ENCODE measurements at regions not wholly inside any gene's neighbourhood (a gene's known extent, or its start where the extent isn't known, plus 50 kb on each side); places are given as distances from the start of the nearest gene placed in this dataset.

- H3K4me1 ChIP-seq (ENCODE audit: control insufficient read depth, insufficient read depth, low read length) = no peaks in the 10 kb centered on the region
- H3K27ac ChIP-seq (ENCODE audit: low read depth, low read length) = no peak overlapping the region
- H3K27me3 ChIP-seq (ENCODE audit: control insufficient read depth, insufficient read depth, low read length) = no peaks in the 10 kb centered on the region
- WGBS (ENCODE audit: insufficient coverage) = no CpG with 5 or more reads among the region's 2 CpGs
- no peaks in the 10 kb centered on the region for H3K9me3 ChIP-seq (ENCODE audit: control insufficient read depth, insufficient read depth, low read length)
- H3K36me3 ChIP-seq (ENCODE audit: control insufficient read depth, insufficient read depth, low read length) = no peaks in the 10 kb centered on the region
- peak in 1 of 6 donors; percentile 49 for DNase-seq (ENCODE audit: low read depth in 4 of 6, low spot score in 6 of 6)
- H3K4me3 ChIP-seq (ENCODE audit: low read depth, low read length) = no peak overlapping the region
Measured at GRCh38 chr18:40367576-40367975, 1587.5 kb upstream of the PIK3C3 start.

DNA sequence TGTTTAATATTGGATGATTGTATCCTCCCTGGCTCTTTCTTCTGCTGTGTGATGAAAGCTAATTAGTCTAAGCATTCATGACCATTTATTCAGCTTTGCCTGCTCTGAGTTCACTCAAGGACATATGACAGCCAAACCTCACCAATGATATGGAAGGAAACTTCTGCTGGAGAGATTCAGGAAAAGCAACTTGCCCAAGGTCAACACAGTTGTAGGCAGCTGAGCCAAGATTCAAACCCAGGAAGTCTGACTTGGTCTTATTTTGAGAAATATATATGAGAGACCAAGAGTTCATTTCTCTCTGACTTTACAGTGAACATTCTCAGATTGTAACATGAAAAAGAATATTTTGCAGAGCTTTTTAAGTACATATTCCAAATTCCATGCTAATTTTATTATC is 1588.5 kb upstream of the PIK3C3 start:
- no peaks in the 10 kb centered on the region for H3K4me1 ChIP-seq (ENCODE audit: control insufficient read depth, insufficient read depth, low read length)
- H3K27me3 ChIP-seq (ENCODE audit: control insufficient read depth, insufficient read depth, low read length) = no peaks in the 10 kb centered on the region
- no peak overlapping the region for H3K27ac ChIP-seq (ENCODE audit: low read depth, low read length)
- no peak for DNase-seq (ENCODE audit: low read depth in 4 of 6, low spot score in 6 of 6)
- no peaks in the 10 kb centered on the region for H3K36me3 ChIP-seq (ENCODE audit: control insufficient read depth, insufficient read depth, low read length)
- no peak overlapping the region for H3K4me3 ChIP-seq (ENCODE audit: low read depth, low read length)
- no peaks in the 10 kb centered on the region for H3K9me3 ChIP-seq (ENCODE audit: control insufficient read depth, insufficient read depth, low read length)

GRCh38 chr18:40365526-40365925 is 1589.5 kb upstream of the PIK3C3 start:
- no peaks in the 10 kb centered on the region for H3K27me3 ChIP-seq (ENCODE audit: control insufficient read depth, insufficient read depth, low read length)
- peak in 1 of 6 donors; percentile 21 for DNase-seq (ENCODE audit: low read depth in 4 of 6, low spot score in 6 of 6)
- 92% methylated on average over 2 of the region's 5 CpGs for WGBS (ENCODE audit: insufficient coverage)
- H3K4me3 ChIP-seq (ENCODE audit: low read depth, low read length) = no peak overlapping the region
- H3K36me3 ChIP-seq (ENCODE audit: control insufficient read depth, insufficient read depth, low read length) = no peaks in the 10 kb centered on the region
- no peaks in the 10 kb centered on the region for H3K9me3 ChIP-seq (ENCODE audit: control insufficient read depth, insufficient read depth, low read length)
- H3K27ac ChIP-seq (ENCODE audit: low read depth, low read length) = no peak overlapping the region
- H3K4me1 ChIP-seq (ENCODE audit: control insufficient read depth, insufficient read depth, low read length) = no peaks in the 10 kb centered on the region

- 71% methylated on average over 1 of the region's 2 CpGs for WGBS (ENCODE audit: insufficient coverage)
- Histone ChIP-seq H3K36me3 (ENCODE audit: control insufficient read depth, insufficient read depth, low read length) (no peaks in the 10 kb centered on the region), H3K9me3 (ENCODE audit: control insufficient read depth, insufficient read depth, low read length) (no peaks in the 10 kb centered on the region), H3K4me1 (ENCODE audit: control insufficient read depth, insufficient read depth, low read length) (no peaks in the 10 kb centered on the region), H3K4me3 (ENCODE audit: low read depth, low read length) (no peak overlapping the region), H3K27ac (ENCODE audit: low read depth, low read length) (no peak overlapping the region), H3K27me3 (ENCODE audit: control insufficient read depth, insufficient read depth, low read length) (no peaks in the 10 kb centered on the region)
- peak in 2 of 6 donors; percentile 11 to 21 for DNase-seq (ENCODE audit: low read depth in 4 of 6, low spot score in 6 of 6)
Measured at GRCh38 chr18:40360558-40360957, 1594.5 kb upstream of the PIK3C3 start.

DNA sequence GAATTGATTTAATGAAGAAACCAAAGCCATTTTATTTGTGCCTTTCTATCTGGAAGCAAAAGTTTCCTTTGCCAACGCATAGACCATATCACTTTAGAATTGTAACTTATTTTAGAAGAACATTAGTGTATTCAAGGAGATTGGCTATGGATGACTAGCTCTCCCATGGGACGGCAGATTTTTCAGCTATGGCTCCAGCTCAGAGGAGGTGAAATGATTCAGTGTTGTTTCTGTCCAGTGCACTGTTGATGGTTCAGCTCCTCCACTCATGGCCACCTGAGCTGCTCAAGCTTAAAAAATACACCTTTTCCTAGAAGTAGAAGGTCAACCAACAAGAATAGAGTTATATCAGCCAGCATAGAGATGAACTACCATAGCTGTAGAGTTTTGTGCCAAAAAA is 1597.5 kb upstream of the PIK3C3 start:
- H3K4me3 ChIP-seq (ENCODE audit: low read depth, low read length) = no peak overlapping the region
- H3K4me1 ChIP-seq (ENCODE audit: control insufficient read depth, insufficient read depth, low read length) = no peaks in the 10 kb centered on the region
- no peaks in the 10 kb centered on the region for H3K9me3 ChIP-seq (ENCODE audit: control insufficient read depth, insufficient read depth, low read length)
- no peaks in the 10 kb centered on the region for H3K36me3 ChIP-seq (ENCODE audit: control insufficient read depth, insufficient read depth, low read length)
- no peak for DNase-seq (ENCODE audit: low read depth in 4 of 6, low spot score in 6 of 6)
- no peaks in the 10 kb centered on the region for H3K27me3 ChIP-seq (ENCODE audit: control insufficient read depth, insufficient read depth, low read length)
- H3K27ac ChIP-seq (ENCODE audit: low read depth, low read length) = no peak overlapping the region
- no CpG with 5 or more reads among the region's 2 CpGs for WGBS (ENCODE audit: insufficient coverage)

DNA sequence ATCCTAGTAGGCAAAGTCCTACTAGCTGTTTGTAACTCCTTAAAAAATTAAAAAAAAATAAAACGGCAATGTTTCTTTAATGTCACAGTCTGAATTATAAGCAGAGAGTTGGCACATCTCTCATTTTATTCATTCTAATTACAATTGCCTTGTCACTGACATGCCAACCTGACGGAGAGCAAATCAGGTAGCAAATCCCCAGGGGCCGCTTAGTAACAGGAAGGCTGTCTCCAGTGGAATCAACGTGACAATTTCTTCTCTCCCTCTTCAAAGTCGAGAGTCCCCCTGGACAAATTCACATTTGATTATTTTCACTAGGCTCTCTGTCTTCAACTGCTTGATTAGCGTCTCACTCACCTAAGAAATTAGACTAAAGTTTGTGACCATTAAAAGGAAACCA is 1598.9 kb upstream of the PIK3C3 start:
- 70% methylated on average over 5 of the region's 6 CpGs for whole genome bisulfite sequencing (ENCODE audit: insufficient coverage)
- no peaks in the 10 kb centered on the region for H3K36me3 ChIP-seq (ENCODE audit: control insufficient read depth, insufficient read depth, low read length)
- DNase-seq (ENCODE audit: low read depth in 4 of 6, low spot score in 6 of 6) = peak in 2 of 6 donors; percentile 12 to 77
- H3K4me3 ChIP-seq (ENCODE audit: low read depth, low read length) = no peak overlapping the region
- no peaks in the 10 kb centered on the region for H3K4me1 ChIP-seq (ENCODE audit: control insufficient read depth, insufficient read depth, low read length)
- no peak overlapping the region for H3K27ac ChIP-seq (ENCODE audit: low read depth, low read length)
- no peaks in the 10 kb centered on the region for H3K27me3 ChIP-seq (ENCODE audit: control insufficient read depth, insufficient read depth, low read length)
- no peaks in the 10 kb centered on the region for H3K9me3 ChIP-seq (ENCODE audit: control insufficient read depth, insufficient read depth, low read length)

GRCh38 chr18:40355726-40356125 is 1599.3 kb upstream of the PIK3C3 start:
- Histone ChIP-seq H3K9me3 (ENCODE audit: control insufficient read depth, insufficient read depth, low read length) (no peaks in the 10 kb centered on the region), H3K4me3 (ENCODE audit: low read depth, low read length) (no peak overlapping the region), H3K36me3 (ENCODE audit: control insufficient read depth, insufficient read depth, low read length) (no peaks in the 10 kb centered on the region), H3K4me1 (ENCODE audit: control insufficient read depth, insufficient read depth, low read length) (no peaks in the 10 kb centered on the region), H3K27ac (ENCODE audit: low read depth, low read length) (no peak overlapping the region), H3K27me3 (ENCODE audit: control insufficient read depth, insufficient read depth, low read length) (no peaks in the 10 kb centered on the region)
- 100% methylated on average over 1 of the region's 1 CpG for WGBS (ENCODE audit: insufficient coverage)
- DNase-seq (ENCODE audit: low read depth in 4 of 6, low spot score in 6 of 6) = peak in 1 of 6 donors; percentile 34

- no peak for DNase-seq (ENCODE audit: low read depth in 4 of 6, low spot score in 6 of 6)
- Histone ChIP-seq H3K4me1 (ENCODE audit: control insufficient read depth, insufficient read depth, low read length) (no peaks in the 10 kb centered on the region), H3K27me3 (ENCODE audit: control insufficient read depth, insufficient read depth, low read length) (no peaks in the 10 kb centered on the region), H3K9me3 (ENCODE audit: control insufficient read depth, insufficient read depth, low read length) (no peaks in the 10 kb centered on the region), H3K36me3 (ENCODE audit: control insufficient read depth, insufficient read depth, low read length) (no peaks in the 10 kb centered on the region), H3K4me3 (ENCODE audit: low read depth, low read length) (no peak overlapping the region), H3K27ac (ENCODE audit: low read depth, low read length) (no peak overlapping the region)
- WGBS (ENCODE audit: insufficient coverage) = no CpG with 5 or more reads among the region's 1 CpG
Measured at GRCh38 chr18:40348196-40348595, 1606.8 kb upstream of the PIK3C3 start.

GRCh38 chr18:40347261-40347660 is 1607.8 kb upstream of the PIK3C3 start:
- DNase-seq (ENCODE audit: low read depth in 4 of 6, low spot score in 6 of 6) = peak in 1 of 6 donors; percentile 13
- H3K27me3 ChIP-seq (ENCODE audit: control insufficient read depth, insufficient read depth, low read length) = no peaks in the 10 kb centered on the region
- H3K9me3 ChIP-seq (ENCODE audit: control insufficient read depth, insufficient read depth, low read length) = no peaks in the 10 kb centered on the region
- no peaks in the 10 kb centered on the region for H3K36me3 ChIP-seq (ENCODE audit: control insufficient read depth, insufficient read depth, low read length)
- H3K27ac ChIP-seq (ENCODE audit: low read depth, low read length) = no peak overlapping the region
- no peak overlapping the region for H3K4me3 ChIP-seq (ENCODE audit: low read depth, low read length)
- H3K4me1 ChIP-seq (ENCODE audit: control insufficient read depth, insufficient read depth, low read length) = no peaks in the 10 kb centered on the region
- 90% methylated on average over 5 of the region's 5 CpGs for WGBS (ENCODE audit: insufficient coverage)

- Histone ChIP-seq H3K36me3 (ENCODE audit: control insufficient read depth, insufficient read depth, low read length) (no peaks in the 10 kb centered on the region), H3K4me3 (ENCODE audit: low read depth, low read length) (no peak overlapping the region), H3K27me3 (ENCODE audit: control insufficient read depth, insufficient read depth, low read length) (no peaks in the 10 kb centered on the region), H3K9me3 (ENCODE audit: control insufficient read depth, insufficient read depth, low read length) (no peaks in the 10 kb centered on the region), H3K27ac (ENCODE audit: low read depth, low read length) (no peak overlapping the region), H3K4me1 (ENCODE audit: control insufficient read depth, insufficient read depth, low read length) (no peaks in the 10 kb centered on the region)
- no peak for DNase-seq (ENCODE audit: low read depth in 4 of 6, low spot score in 6 of 6)
Measured at GRCh38 chr18:40346146-40346545, 1608.9 kb upstream of the PIK3C3 start.
